Panc1 (cell line): ENCODE measurements at regions not wholly inside any gene's neighbourhood (a gene's known extent, or its start where the extent isn't known, plus 50 kb on each side); places are given as distances from the start of the nearest gene placed in this dataset.
A peak's percentile ranks its signal among the peaks of the same experiment; 100 is the strongest.

Source experiments
- ATAC-seq: fragments of 200-7000 bp; cut with Tn5 transposase; 2 replicates; pipeline ENCODE4 v1.9.1; 2020; ENCODE audit warnings: mild to moderate bottlenecking, moderate library complexity
- BruUV-seq: library from RNA; stranded (reverse); fragments of 400-500 nt; replicated peaks from 2 replicates; lab custom pipeline; 2021; lab: Mats Ljungman, UMichigan
- CTCF ChIA-PET: fragments of 300-600 bp; sonication (Branson Sonifier 250); formaldehyde crosslinking; loops from one replicate; lab custom pipeline; 2022; ENCODE audit warnings: antibody characterized with exemption; lab: Charles Lee
- POLR2A ChIA-PET: fragments of 300-600 bp; sonication (Branson Sonifier 250); formaldehyde crosslinking; loops from one replicate; lab custom pipeline; 2022; ENCODE audit warnings: antibody characterized with exemption; lab: Charles Lee
- DNase-seq: peaks from one replicate; pipeline ENCODE4 v3.0.0-alpha.2; 2010; ENCODE audit warnings: low read depth, low spot score
- H3K27ac ChIP-seq: 2 replicates; pipeline ENCODE4 v1.5.1; 2011; ENCODE audit warnings: mild to moderate bottlenecking, low read length, inconsistent platforms
- H3K27me3 ChIP-seq: fragments of 200-500 bp; sonication (Bioruptor generic); 2 replicates; pipeline ENCODE4 v1.6.0; 2014; ENCODE audit warnings: low read length, inconsistent platforms; ENCODE audit not compliant: control insufficient read depth, insufficient read depth
- H3K36me3 ChIP-seq: fragments of 200-500 bp; sonication (Bioruptor generic); 2 replicates; pipeline ENCODE4 v1.5.1; 2014; ENCODE audit warnings: inconsistent platforms, mild to moderate bottlenecking, low read length, moderate library complexity; ENCODE audit not compliant: control insufficient read depth, insufficient read depth
- H3K4me1 ChIP-seq: 2 replicates; pipeline ENCODE4 v1.5.1; 2011; ENCODE audit warnings: inconsistent platforms, mild to moderate bottlenecking, low read length, moderate library complexity; ENCODE audit not compliant: control insufficient read depth, insufficient read depth
- H3K4me3 ChIP-seq, 2 experiments: 2 replicates each; pipeline ENCODE4 v1.5.1; 2011 to 2012; ENCODE audit warnings: low read depth in 2 of 2, low read length in 2 of 2, mild to moderate bottlenecking in 2 of 2, inconsistent platforms in 1 of 2, moderate library complexity in 1 of 2
- H3K9me3 ChIP-seq: fragments of 200-500 bp; sonication (Bioruptor generic); 2 replicates; pipeline ENCODE4 v1.5.1; 2014; ENCODE audit warnings: low read depth, mild to moderate bottlenecking, inconsistent platforms, low read length, moderate library complexity; ENCODE audit not compliant: control insufficient read depth, insufficient read depth
- CTCF ChIP-seq: fragments of 450-650 bp; IDR thresholded peaks from 2 replicates; pipeline ENCODE4 v1.5.1; 2017; ENCODE audit warnings: mild to moderate bottlenecking
- POLR2AphosphoS5 ChIP-seq: IDR thresholded peaks from 2 replicates; pipeline ENCODE4 v1.6.1; 2012; ENCODE audit warnings: mild to moderate bottlenecking, low read depth, low read length, moderate library complexity
- REST ChIP-seq, 2 experiments: IDR thresholded peaks; 2 replicates each; pipeline ENCODE4 v1.6.1; 2011 to 2012; ENCODE audit warnings: low read depth in 2 of 2, control low read depth in 1 of 2, low read length in 1 of 2, mild to moderate bottlenecking in 1 of 2, moderate library complexity in 1 of 2; ENCODE audit not compliant: insufficient read depth in 1 of 2
- SIN3A ChIP-seq: IDR thresholded peaks from 2 replicates; pipeline ENCODE4 v1.6.1; 2012; ENCODE audit warnings: low read depth, mild to moderate bottlenecking, low read length, moderate library complexity, borderline replicate concordance; ENCODE audit not compliant: insufficient read depth
- TCF7L2 ChIP-seq: IDR thresholded peaks from 2 replicates; pipeline ENCODE4 v1.6.1; 2011; ENCODE audit warnings: mild to moderate bottlenecking, low read depth, low read length, inconsistent platforms
- in situ Hi-C: cut with HindIII; loops from 2 replicates; pipeline ENCODE4 v1.10.0; 2016; ENCODE audit warnings: low sequenced_read_pairs, low pct_unique_long_range_greater_than_20kb
- intact Hi-C: fragments of 100-400 bp; cut with micrococcal nuclease; formaldehyde crosslinking; loops from one replicate; pipeline ENCODE4 v1.10.0; 2022; ENCODE audit not compliant: unreplicated experiment

- H3K4me1 ChIP-seq, result no peaks in the 10 kb centered on the region
- DNase-seq (peak; percentile 51), ATAC-seq (0 out of 2 replicates have a peak, but pooled peaks have one; percentile 65)
- no TSS peak for BruUV-seq
- CTCF ChIA-PET, result interaction anchor here (0.5 kb wide), 1 partner anchor 1072 kb away, joined by 3 read pairs; no protein-coding TSS in a partner anchor
- intact Hi-C loops, result no loop called here
- H3K27me3 ChIP-seq, result no peaks in the 10 kb centered on the region
- no peak overlapping the region for H3K4me3 ChIP-seq
- no peaks in the 10 kb centered on the region for H3K36me3 ChIP-seq
- no peak overlapping the region for H3K27ac ChIP-seq
- TF ChIP-seq POLR2AphosphoS5, result no peak
- no peak for TF ChIP-seq CTCF
- no peak for TF ChIP-seq SIN3A
- no peak for TF ChIP-seq TCF7L2
- TF ChIP-seq REST (IDR thresholded peaks at IDR 0.05; ENCODE audit: insufficient read depth in 1 of 2, low read depth in 2 of 2, low read length in 1 of 2), result no peak
- H3K9me3 ChIP-seq, result peaks cover 7% of the 10 kb centered on the region; the same call in 1 of the 2 replicates
- POLR2A ChIA-PET, result no interaction called here
- in situ Hi-C loops, result no loop called here
Observed at GRCh38 chr12:78698747-78699146, 165.8 kb upstream of the SYT1 start.

- Histone ChIP-seq H3K4me1 (no peaks in the 10 kb centered on the region; the same call in 1 of the 2 replicates), H3K27me3 (no peaks in the 10 kb centered on the region), H3K4me3 (no peak overlapping the region), H3K36me3 (no peaks in the 10 kb centered on the region), H3K27ac (no peak overlapping the region), H3K9me3 (peaks cover 4% of the 10 kb centered on the region; the same call in 1 of the 2 replicates)
- TF ChIP-seq TCF7L2 (no peak), REST (IDR thresholded peaks at IDR 0.05; ENCODE audit: insufficient read depth in 1 of 2, low read depth in 2 of 2, low read length in 1 of 2) (no peak), POLR2AphosphoS5 (no peak), SIN3A (no peak), CTCF (no peak)
- no peak for DNase-seq
- CTCF ChIA-PET, result no interaction called here
- POLR2A ChIA-PET, result no interaction called here
- BruUV-seq, result no TSS peak
- no peak for ATAC-seq
- in situ Hi-C loops (no loop called here), intact Hi-C loops (no loop called here)
Observed at GRCh38 chr12:78700565-78700964, 164.0 kb upstream of the SYT1 start.
